KMS-11 (cell line): ENCODE measurements at regions not wholly inside any gene's neighbourhood (a gene's known extent, or its start where the extent isn't known, plus 50 kb on each side); places are given as distances from the start of the nearest gene placed in this dataset.

Source experiments
- H2AFZ ChIP-seq: fragments of 200-600 bp; sonication (generic); 2 replicates; pipeline ENCODE4 v1.6.1; 2016; ENCODE audit warnings: antibody characterized with exemption, mixed run types, low read depth
- H3K27ac ChIP-seq: fragments of 200-600 bp; sonication (generic); 2 replicates; pipeline ENCODE4 v1.6.1; 2016; ENCODE audit warnings: mild to moderate bottlenecking, mixed run types
- H3K27me3 ChIP-seq: fragments of 200-600 bp; sonication (generic); 2 replicates; pipeline ENCODE4 v1.6.1; 2017; ENCODE audit warnings: mild to moderate bottlenecking, low read depth, mixed run types, moderate library complexity; ENCODE audit not compliant: insufficient read depth
- H3K36me3 ChIP-seq: fragments of 200-600 bp; sonication (generic); 2 replicates; pipeline ENCODE4 v1.6.1; 2017; ENCODE audit warnings: mild to moderate bottlenecking, mixed run types; ENCODE audit not compliant: insufficient read depth
- H3K4me1 ChIP-seq: fragments of 200-600 bp; sonication (generic); 2 replicates; pipeline ENCODE4 v1.6.1; 2016; ENCODE audit warnings: mild to moderate bottlenecking, low read depth, mixed run types; ENCODE audit not compliant: poor library complexity, severe bottlenecking
- H3K4me2 ChIP-seq: fragments of 200-600 bp; sonication (generic); 2 replicates; pipeline ENCODE4 v1.7.0; 2016; ENCODE audit warnings: mild to moderate bottlenecking, mixed run types
- H3K4me3 ChIP-seq: fragments of 200-600 bp; sonication (generic); IDR thresholded peaks from 2 replicates; pipeline ENCODE4 v1.6.1; 2017; ENCODE audit warnings: low read depth, low read length, mixed read lengths; ENCODE audit not compliant: insufficient read depth
- H3K79me2 ChIP-seq: fragments of 200-600 bp; sonication (generic); 2 replicates; pipeline ENCODE4 v1.6.1; 2016; ENCODE audit warnings: low read depth, mixed run types; ENCODE audit not compliant: insufficient read depth
- H3K9ac ChIP-seq: fragments of 200-600 bp; sonication (generic); 2 replicates; pipeline ENCODE4 v1.6.1; 2016; ENCODE audit warnings: mild to moderate bottlenecking, mixed run types
- H4K20me1 ChIP-seq: fragments of 200-600 bp; sonication (generic); 2 replicates; pipeline ENCODE4 v1.6.1; 2016; ENCODE audit warnings: mild to moderate bottlenecking, mixed run types; ENCODE audit not compliant: insufficient read depth
- TF ChIP-seq, protein P1 (sequence below): fragments of 200-600 bp; sonication (generic); conservative IDR thresholded peaks from 2 replicates; pipeline ENCODE4 v1.6.1; 2017; ENCODE audit warnings: low read depth, mild to moderate bottlenecking, antibody characterized with exemption, low read length, moderate library complexity, mixed read lengths

DNA sequence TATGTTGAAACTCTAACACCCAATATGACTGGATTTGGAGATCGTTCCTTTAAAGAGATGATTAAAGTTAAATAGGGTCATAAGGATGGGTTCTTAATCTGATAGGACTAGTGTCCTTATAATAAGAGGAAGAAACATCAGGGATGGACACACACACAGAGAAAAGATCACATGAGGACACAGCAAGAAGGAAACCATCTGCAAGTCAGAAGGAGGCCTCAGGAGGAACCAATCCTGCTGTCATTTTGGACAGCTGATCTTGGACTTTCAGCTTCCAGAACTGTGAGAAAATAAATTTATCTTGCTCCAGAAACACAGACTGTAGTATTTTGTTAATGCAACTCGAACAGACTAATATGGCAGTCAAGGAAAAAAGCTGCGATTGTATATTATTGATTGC lies 631.5 kb downstream of the PCDH7 start:
- Histone ChIP-seq H3K36me3 (no peaks in the 10 kb centered on the region), H3K79me2 (no peaks in the 10 kb centered on the region), H3K27me3 (no peaks in the 10 kb centered on the region), H2AFZ (no peak overlapping the region), H3K4me2 (no peak overlapping the region), H3K9ac (no peak overlapping the region), H4K20me1 (no peaks in the 10 kb centered on the region), H3K27ac (no peak overlapping the region), H3K4me1 (no peaks in the 10 kb centered on the region), H3K4me3 (no peak overlapping the region)
- TF ChIP-seq, protein P1, sequence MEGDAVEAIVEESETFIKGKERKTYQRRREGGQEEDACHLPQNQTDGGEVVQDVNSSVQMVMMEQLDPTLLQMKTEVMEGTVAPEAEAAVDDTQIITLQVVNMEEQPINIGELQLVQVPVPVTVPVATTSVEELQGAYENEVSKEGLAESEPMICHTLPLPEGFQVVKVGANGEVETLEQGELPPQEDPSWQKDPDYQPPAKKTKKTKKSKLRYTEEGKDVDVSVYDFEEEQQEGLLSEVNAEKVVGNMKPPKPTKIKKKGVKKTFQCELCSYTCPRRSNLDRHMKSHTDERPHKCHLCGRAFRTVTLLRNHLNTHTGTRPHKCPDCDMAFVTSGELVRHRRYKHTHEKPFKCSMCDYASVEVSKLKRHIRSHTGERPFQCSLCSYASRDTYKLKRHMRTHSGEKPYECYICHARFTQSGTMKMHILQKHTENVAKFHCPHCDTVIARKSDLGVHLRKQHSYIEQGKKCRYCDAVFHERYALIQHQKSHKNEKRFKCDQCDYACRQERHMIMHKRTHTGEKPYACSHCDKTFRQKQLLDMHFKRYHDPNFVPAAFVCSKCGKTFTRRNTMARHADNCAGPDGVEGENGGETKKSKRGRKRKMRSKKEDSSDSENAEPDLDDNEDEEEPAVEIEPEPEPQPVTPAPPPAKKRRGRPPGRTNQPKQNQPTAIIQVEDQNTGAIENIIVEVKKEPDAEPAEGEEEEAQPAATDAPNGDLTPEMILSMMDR = no peak

DNA sequence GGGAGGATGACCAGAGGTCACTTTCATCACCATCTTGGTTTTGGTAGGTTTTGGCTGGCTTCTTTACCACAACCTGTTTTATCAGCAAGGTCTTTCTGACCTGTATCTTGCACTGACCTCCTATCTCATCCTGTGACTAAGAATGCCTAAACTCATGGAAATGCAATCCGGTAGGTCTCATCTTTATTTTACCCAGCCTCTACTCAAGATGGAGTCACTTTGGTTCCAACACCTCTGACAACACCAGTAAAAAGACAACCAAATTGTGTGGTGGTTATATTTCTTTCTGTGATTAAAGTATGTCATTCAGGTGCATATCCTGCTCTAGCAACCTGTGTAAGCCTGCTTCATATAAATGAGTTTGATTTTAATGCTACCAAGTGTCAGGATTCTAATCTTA lies 636.7 kb downstream of the PCDH7 start:
- H3K9ac ChIP-seq = no peak overlapping the region
- H3K27me3 ChIP-seq = no peaks in the 10 kb centered on the region
- TF ChIP-seq, protein P1 = no peak
- H3K27ac ChIP-seq = no peak overlapping the region
- no peaks in the 10 kb centered on the region for H3K4me1 ChIP-seq
- H3K4me3 ChIP-seq = no peak overlapping the region
- no peaks in the 10 kb centered on the region for H3K79me2 ChIP-seq
- H2AFZ ChIP-seq = no peak overlapping the region
- H3K36me3 ChIP-seq = no peaks in the 10 kb centered on the region
- H4K20me1 ChIP-seq = no peaks in the 10 kb centered on the region
- no peak overlapping the region for H3K4me2 ChIP-seq

DNA sequence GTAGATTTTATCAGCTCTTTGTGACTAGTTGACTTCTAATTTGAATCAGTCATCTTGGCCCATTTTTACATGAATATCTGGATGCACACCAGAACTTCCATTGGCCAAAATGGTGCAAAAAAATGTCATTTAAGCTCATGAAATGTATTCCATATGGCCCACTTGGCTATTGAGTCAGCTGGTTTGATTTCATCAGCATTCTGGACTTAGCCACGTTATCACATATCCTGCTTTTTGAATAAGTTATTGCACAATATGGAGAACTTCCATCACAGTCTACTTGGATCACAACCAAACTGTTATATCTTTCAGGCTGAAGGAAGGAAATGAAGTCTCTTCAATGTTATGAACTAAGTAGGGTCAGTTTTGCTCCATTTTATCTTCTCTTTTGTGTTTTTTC lies 640.6 kb downstream of the PCDH7 start:
- TF ChIP-seq, protein P1 = no peak
- no peaks in the 10 kb centered on the region for H3K4me1 ChIP-seq
- no peaks in the 10 kb centered on the region for H3K79me2 ChIP-seq
- no peak overlapping the region for H3K27ac ChIP-seq
- no peaks in the 10 kb centered on the region for H3K27me3 ChIP-seq
- no peaks in the 10 kb centered on the region for H4K20me1 ChIP-seq
- no peak overlapping the region for H2AFZ ChIP-seq
- no peaks in the 10 kb centered on the region for H3K36me3 ChIP-seq
- H3K4me2 ChIP-seq = no peak overlapping the region
- no peak overlapping the region for H3K9ac ChIP-seq
- H3K4me3 ChIP-seq = no peak overlapping the region

DNA sequence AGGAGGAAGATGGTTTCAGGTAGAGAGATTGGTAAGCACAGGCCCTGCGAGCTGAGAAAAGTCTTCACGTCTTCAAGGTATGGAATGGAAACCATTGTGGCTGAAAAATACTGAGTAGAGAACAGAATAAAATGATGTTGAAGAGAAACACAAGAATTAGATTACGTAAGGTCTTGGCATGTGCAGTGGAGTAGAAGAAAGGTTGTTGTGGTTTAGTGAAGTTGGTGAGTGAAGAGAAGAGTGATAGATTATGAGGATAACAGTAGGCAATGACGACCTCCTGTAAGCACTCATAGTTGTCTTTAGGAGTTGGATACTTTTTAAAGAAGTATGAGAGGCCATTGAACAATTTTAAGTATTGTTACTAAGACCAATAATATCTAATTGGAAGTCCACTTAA lies 642.6 kb downstream of the PCDH7 start:
- Histone ChIP-seq H2AFZ (no peak overlapping the region), H4K20me1 (no peaks in the 10 kb centered on the region), H3K4me3 (no peak overlapping the region), H3K4me2 (no peak overlapping the region), H3K79me2 (no peaks in the 10 kb centered on the region), H3K27me3 (no peaks in the 10 kb centered on the region), H3K36me3 (no peaks in the 10 kb centered on the region), H3K4me1 (no peaks in the 10 kb centered on the region), H3K9ac (no peak overlapping the region), H3K27ac (no peak overlapping the region)
- TF ChIP-seq, protein P1 = no peak
